ENCODE measurements at regions not wholly inside any gene's neighbourhood (a gene's known extent, or its start where the extent isn't known, plus 50 kb on each side); places are given as distances from the start of the nearest gene placed in this dataset.

- DNase-seq, result no peak
These were observed 248.8 kb downstream of the HS3ST3A1 start for GRCh38 chr17:13352747-13353415.

- no peak for DNase-seq
These were observed 250.7 kb downstream of the HS3ST3A1 start for GRCh38 chr17:13351046-13351445.

GRCh38 chr17:13350466-13350865 lies 251.3 kb downstream of the HS3ST3A1 start:
- DNase-seq, result no peak

- DNase-seq, result no peak
These were observed 254.6 kb downstream of the HS3ST3A1 start for GRCh38 chr17:13346996-13347762.

- DNase-seq, result no peak
These were observed 255.1 kb downstream of the HS3ST3A1 start for GRCh38 chr17:13346592-13346991.

GRCh38 chr17:13346081-13346533 lies 255.6 kb downstream of the HS3ST3A1 start:
- no peak for DNase-seq

GRCh38 chr17:13338421-13338820 lies 263.3 kb downstream of the HS3ST3A1 start:
- DNase-seq, result no peak

- peak in 2 of 6 experiments; percentile 5 to 17 for DNase-seq
These were observed 263.8 kb downstream of the HS3ST3A1 start for GRCh38 chr17:13337864-13338371.

GRCh38 chr17:13337151-13337550 lies 264.6 kb downstream of the HS3ST3A1 start:
- no peak for DNase-seq

GRCh38 chr17:13334374-13334773 lies 267.4 kb downstream of the HS3ST3A1 start:
- DNase-seq, result no peak

- no peak for DNase-seq
These were observed 268.1 kb downstream of the HS3ST3A1 start for GRCh38 chr17:13333661-13334060.

GRCh38 chr17:13332207-13332606 lies 269.5 kb downstream of the HS3ST3A1 start:
- no peak for DNase-seq

- DNase-seq, result no peak
These were observed 272.3 kb downstream of the HS3ST3A1 start for GRCh38 chr17:13329421-13329820.

GRCh38 chr17:13323990-13324389 lies 277.7 kb downstream of the HS3ST3A1 start:
- DNase-seq, result no peak

GRCh38 chr17:13321951-13322701 lies 279.6 kb downstream of the HS3ST3A1 start:
- DNase-seq, result no peak

- no peak for DNase-seq
These were observed 281.5 kb downstream of the HS3ST3A1 start for GRCh38 chr17:13320046-13320785.

- no peak for DNase-seq
These were observed 285.1 kb downstream of the HS3ST3A1 start for GRCh38 chr17:13316657-13317056.

GRCh38 chr17:13311306-13311705 lies 290.4 kb downstream of the HS3ST3A1 start:
- DNase-seq, result no peak

- no peak for DNase-seq
These were observed 290.9 kb downstream of the HS3ST3A1 start for GRCh38 chr17:13310858-13311257.

GRCh38 chr17:13306310-13306962 lies 288.6 kb upstream of the ELAC2 start:
- no peak for DNase-seq

- no peak for DNase-seq
These were observed 285.2 kb upstream of the ELAC2 start for GRCh38 chr17:13302983-13303382.

- no peak for DNase-seq
These were observed 284.6 kb upstream of the ELAC2 start for GRCh38 chr17:13302419-13302818.

Measured in stimulated activated naive CD4-positive, alpha-beta T cell (primary cell).